GM13976 (cell line): ENCODE measurements at regions not wholly inside any gene's neighbourhood (a gene's known extent, or its start where the extent isn't known, plus 50 kb on each side); places are given as distances from the start of the nearest gene placed in this dataset.

ENCODE experiments used
- DNase-seq: peaks from one replicate; pipeline ENCODE4 v3.0.0; 2012; ENCODE audit warnings: low spot score
- CTCF ChIP-seq: IDR thresholded peaks from 2 replicates; pipeline ENCODE4 v1.5.1; 2012; ENCODE audit warnings: borderline replicate concordance, mild to moderate bottlenecking; ENCODE audit not compliant: insufficient read depth; ENCODE audit errors: extremely low read depth, missing control alignments, control extremely low read depth
- in situ Hi-C: fragments of 300-500 bp; cut with MboI; formaldehyde crosslinking; loops from one replicate; pipeline ENCODE4 v1.12.0; 2022; ENCODE audit warnings: low sequenced_read_pairs, mixed read lengths, inconsistent platforms; ENCODE audit not compliant: unreplicated experiment

GRCh38 chr17:54760836-54761235, 139.8 kb upstream of the TOM1L1 start:
- no peak for DNase-seq
- TF ChIP-seq CTCF = no peak
- in situ Hi-C loops = no loop called here

- no peak for TF ChIP-seq CTCF
- DNase-seq = no peak
- in situ Hi-C loops = no loop called here
These were observed 129.8 kb upstream of the TOM1L1 start for GRCh38 chr17:54770836-54771235.

- TF ChIP-seq CTCF = no peak
- in situ Hi-C loops = no loop called here
- DNase-seq = no peak
These were observed 129.2 kb upstream of the TOM1L1 start for GRCh38 chr17:54771409-54771915.

GRCh38 chr17:54780238-54780637, 120.4 kb upstream of the TOM1L1 start:
- no peak for DNase-seq
- in situ Hi-C loops = no loop called here
- no peak for TF ChIP-seq CTCF

GRCh38 chr17:54781389-54781788, 119.3 kb upstream of the TOM1L1 start:
- TF ChIP-seq CTCF = no peak
- in situ Hi-C loops = no loop called here
- no peak for DNase-seq

GRCh38 chr17:54784305-54784704, 116.3 kb upstream of the TOM1L1 start:
- in situ Hi-C loops = no loop called here
- no peak for DNase-seq
- no peak for TF ChIP-seq CTCF

- DNase-seq = no peak
- in situ Hi-C loops = no loop called here
- no peak for TF ChIP-seq CTCF
These were observed 114.9 kb upstream of the TOM1L1 start for GRCh38 chr17:54785643-54786268.
